ENCODE measurements at regions not wholly inside any gene's neighbourhood (a gene's known extent, or its start where the extent isn't known, plus 50 kb on each side); places are given as distances from the start of the nearest gene placed in this dataset.
A peak's percentile ranks its signal among the peaks of the same experiment; 100 is the strongest.
"Not testable (repeated sequence)": the region's sequence is repeated elsewhere in the genome, so short reads cannot be mapped to it uniquely, and the experiment has no call there.

- H3K4me3 ChIP-seq (ENCODE audit: control insufficient read depth, low read depth, low read length) = no peak overlapping the region
- TF ChIP-seq CTCF (conservative IDR thresholded peaks at IDR 0.05; ENCODE audit: control insufficient read depth, insufficient read depth, low read depth, low read length) = no peak
These were observed 125.0 kb upstream of the AADAT start for GRCh38 chr4:170214731-170215130.

GRCh38 chr4:170214101-170214500 is 124.3 kb upstream of the AADAT start:
- TF ChIP-seq CTCF (conservative IDR thresholded peaks at IDR 0.05; ENCODE audit: control insufficient read depth, insufficient read depth, low read depth, low read length) = no peak
- no peak for DNase-seq (ENCODE audit: low read depth)
- no peak overlapping the region for H3K4me3 ChIP-seq (ENCODE audit: control insufficient read depth, low read depth, low read length)

More at GRCh38 chr4:170214731-170215130, 125.0 kb upstream of the AADAT start:
- no peak for DNase-seq (ENCODE audit: low read depth)

- no peak overlapping the region for H3K4me3 ChIP-seq (ENCODE audit: control insufficient read depth, low read depth, low read length)
- no peak for TF ChIP-seq CTCF (conservative IDR thresholded peaks at IDR 0.05; ENCODE audit: control insufficient read depth, insufficient read depth, low read depth, low read length)
- DNase-seq (ENCODE audit: low read depth) = no peak
These were observed 113.0 kb upstream of the AADAT start for GRCh38 chr4:170202721-170203120.

- H3K4me3 ChIP-seq (ENCODE audit: control insufficient read depth, low read depth, low read length) = no peak overlapping the region
- TF ChIP-seq CTCF (conservative IDR thresholded peaks at IDR 0.05; ENCODE audit: control insufficient read depth, insufficient read depth, low read depth, low read length) = no peak
- DNase-seq (ENCODE audit: low read depth) = peak; percentile 12
These were observed 109.0 kb upstream of the AADAT start for GRCh38 chr4:170198747-170199146.

GRCh38 chr4:170194794-170195193 is 105.0 kb upstream of the AADAT start:
- not testable (repeated sequence) for H3K4me3 ChIP-seq (ENCODE audit: control insufficient read depth, low read depth, low read length); DNase-seq (ENCODE audit: low read depth)

GRCh38 chr4:170193496-170193895 is 103.7 kb upstream of the AADAT start:
- DNase-seq (ENCODE audit: low read depth) = no peak
- no peak for TF ChIP-seq CTCF (conservative IDR thresholded peaks at IDR 0.05; ENCODE audit: control insufficient read depth, insufficient read depth, low read depth, low read length)
- no peak overlapping the region for H3K4me3 ChIP-seq (ENCODE audit: control insufficient read depth, low read depth, low read length)

GRCh38 chr4:170190265-170190664 is 100.5 kb upstream of the AADAT start:
- H3K4me3 ChIP-seq (ENCODE audit: control insufficient read depth, low read depth, low read length) = no peak overlapping the region
- no peak for DNase-seq (ENCODE audit: low read depth)
- TF ChIP-seq CTCF (conservative IDR thresholded peaks at IDR 0.05; ENCODE audit: control insufficient read depth, insufficient read depth, low read depth, low read length) = no peak
